ENCODE measurements at regions not wholly inside any gene's neighbourhood (a gene's known extent, or its start where the extent isn't known, plus 50 kb on each side); places are given as distances from the start of the nearest gene placed in this dataset.
A peak's percentile ranks its signal among the peaks of the same experiment; 100 is the strongest.
"Not testable (repeated sequence)": the region's sequence is repeated elsewhere in the genome, so short reads cannot be mapped to it uniquely, and the experiment has no call there.

DNA sequence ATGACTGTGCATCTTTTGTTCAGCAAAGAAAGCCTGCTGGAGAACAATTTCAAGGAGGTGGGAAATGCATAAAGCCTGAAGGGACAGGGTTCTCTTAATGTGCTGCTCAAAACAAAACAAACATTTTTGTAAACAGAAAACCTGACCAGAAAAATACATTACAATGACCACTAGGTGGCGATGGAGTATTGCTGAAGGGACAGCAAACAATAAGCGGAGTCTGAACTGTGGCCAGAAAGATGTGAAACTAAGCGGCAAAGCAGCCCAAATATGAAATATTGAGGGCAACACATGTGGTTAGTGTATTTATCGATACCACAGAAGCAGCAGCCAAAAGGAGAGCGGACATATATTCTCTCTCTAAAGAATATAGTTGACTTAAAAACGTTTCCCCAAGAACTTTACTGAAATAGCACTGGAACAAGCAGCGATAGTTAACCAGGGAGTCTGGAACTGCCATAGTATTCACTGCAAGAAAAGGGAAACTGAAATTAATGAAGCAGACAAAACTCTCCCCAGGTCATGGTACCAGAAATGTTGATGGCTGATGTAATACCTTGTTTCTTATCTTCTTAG lies 1814.2 kb upstream of the DEFB115 start:
- TF ChIP-seq, protein P1, sequence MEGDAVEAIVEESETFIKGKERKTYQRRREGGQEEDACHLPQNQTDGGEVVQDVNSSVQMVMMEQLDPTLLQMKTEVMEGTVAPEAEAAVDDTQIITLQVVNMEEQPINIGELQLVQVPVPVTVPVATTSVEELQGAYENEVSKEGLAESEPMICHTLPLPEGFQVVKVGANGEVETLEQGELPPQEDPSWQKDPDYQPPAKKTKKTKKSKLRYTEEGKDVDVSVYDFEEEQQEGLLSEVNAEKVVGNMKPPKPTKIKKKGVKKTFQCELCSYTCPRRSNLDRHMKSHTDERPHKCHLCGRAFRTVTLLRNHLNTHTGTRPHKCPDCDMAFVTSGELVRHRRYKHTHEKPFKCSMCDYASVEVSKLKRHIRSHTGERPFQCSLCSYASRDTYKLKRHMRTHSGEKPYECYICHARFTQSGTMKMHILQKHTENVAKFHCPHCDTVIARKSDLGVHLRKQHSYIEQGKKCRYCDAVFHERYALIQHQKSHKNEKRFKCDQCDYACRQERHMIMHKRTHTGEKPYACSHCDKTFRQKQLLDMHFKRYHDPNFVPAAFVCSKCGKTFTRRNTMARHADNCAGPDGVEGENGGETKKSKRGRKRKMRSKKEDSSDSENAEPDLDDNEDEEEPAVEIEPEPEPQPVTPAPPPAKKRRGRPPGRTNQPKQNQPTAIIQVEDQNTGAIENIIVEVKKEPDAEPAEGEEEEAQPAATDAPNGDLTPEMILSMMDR (IDR thresholded peaks at IDR 0.05 in 2 of 3, conservative IDR thresholded peaks at IDR 0.05 in 1 of 3; ENCODE audit: control insufficient read depth in 2 of 3, extremely low read depth in 1 of 3, insufficient read depth in 1 of 3, low read depth in 3 of 3, low read length in 3 of 3), result peak; percentile 30 to 51 (median 47); a peak in 5 of 6 replicates
- TF ChIP-seq JUND (IDR thresholded peaks at IDR 0.05; ENCODE audit: low read depth, low read length); MXI1 (IDR thresholded peaks at IDR 0.05; ENCODE audit: low read depth, low read length); MTA2 (IDR thresholded peaks at IDR 0.05; ENCODE audit: low read depth); TCF12 (IDR thresholded peaks at IDR 0.05; ENCODE audit: low read depth, low read length); HCFC1 (IDR thresholded peaks at IDR 0.05; ENCODE audit: low read length); NRF1 (conservative IDR thresholded peaks at IDR 0.05; ENCODE audit: low read depth, low read length); RUNX3 (IDR thresholded peaks at IDR 0.05; ENCODE audit: low read length); POLR2A (IDR thresholded peaks at IDR 0.05; ENCODE audit: low read depth, low read length): not testable (repeated sequence)
- TF ChIP-seq, protein P2, sequence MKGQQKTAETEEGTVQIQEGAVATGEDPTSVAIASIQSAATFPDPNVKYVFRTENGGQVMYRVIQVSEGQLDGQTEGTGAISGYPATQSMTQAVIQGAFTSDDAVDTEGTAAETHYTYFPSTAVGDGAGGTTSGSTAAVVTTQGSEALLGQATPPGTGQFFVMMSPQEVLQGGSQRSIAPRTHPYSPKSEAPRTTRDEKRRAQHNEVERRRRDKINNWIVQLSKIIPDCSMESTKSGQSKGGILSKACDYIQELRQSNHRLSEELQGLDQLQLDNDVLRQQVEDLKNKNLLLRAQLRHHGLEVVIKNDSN (IDR thresholded peaks at IDR 0.05; ENCODE audit: borderline replicate concordance, extremely low read length, insufficient read depth, low read depth, low read length), result not testable (repeated sequence)
- TF ChIP-seq, protein P3, sequence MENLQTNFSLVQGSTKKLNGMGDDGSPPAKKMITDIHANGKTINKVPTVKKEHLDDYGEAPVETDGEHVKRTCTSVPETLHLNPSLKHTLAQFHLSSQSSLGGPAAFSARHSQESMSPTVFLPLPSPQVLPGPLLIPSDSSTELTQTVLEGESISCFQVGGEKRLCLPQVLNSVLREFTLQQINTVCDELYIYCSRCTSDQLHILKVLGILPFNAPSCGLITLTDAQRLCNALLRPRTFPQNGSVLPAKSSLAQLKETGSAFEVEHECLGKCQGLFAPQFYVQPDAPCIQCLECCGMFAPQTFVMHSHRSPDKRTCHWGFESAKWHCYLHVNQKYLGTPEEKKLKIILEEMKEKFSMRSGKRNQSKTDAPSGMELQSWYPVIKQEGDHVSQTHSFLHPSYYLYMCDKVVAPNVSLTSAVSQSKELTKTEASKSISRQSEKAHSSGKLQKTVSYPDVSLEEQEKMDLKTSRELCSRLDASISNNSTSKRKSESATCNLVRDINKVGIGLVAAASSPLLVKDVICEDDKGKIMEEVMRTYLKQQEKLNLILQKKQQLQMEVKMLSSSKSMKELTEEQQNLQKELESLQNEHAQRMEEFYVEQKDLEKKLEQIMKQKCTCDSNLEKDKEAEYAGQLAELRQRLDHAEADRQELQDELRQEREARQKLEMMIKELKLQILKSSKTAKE (IDR thresholded peaks at IDR 0.05; ENCODE audit: low read depth, poor library complexity, severe bottlenecking), result not testable (repeated sequence)
- TF ChIP-seq, protein P4, sequence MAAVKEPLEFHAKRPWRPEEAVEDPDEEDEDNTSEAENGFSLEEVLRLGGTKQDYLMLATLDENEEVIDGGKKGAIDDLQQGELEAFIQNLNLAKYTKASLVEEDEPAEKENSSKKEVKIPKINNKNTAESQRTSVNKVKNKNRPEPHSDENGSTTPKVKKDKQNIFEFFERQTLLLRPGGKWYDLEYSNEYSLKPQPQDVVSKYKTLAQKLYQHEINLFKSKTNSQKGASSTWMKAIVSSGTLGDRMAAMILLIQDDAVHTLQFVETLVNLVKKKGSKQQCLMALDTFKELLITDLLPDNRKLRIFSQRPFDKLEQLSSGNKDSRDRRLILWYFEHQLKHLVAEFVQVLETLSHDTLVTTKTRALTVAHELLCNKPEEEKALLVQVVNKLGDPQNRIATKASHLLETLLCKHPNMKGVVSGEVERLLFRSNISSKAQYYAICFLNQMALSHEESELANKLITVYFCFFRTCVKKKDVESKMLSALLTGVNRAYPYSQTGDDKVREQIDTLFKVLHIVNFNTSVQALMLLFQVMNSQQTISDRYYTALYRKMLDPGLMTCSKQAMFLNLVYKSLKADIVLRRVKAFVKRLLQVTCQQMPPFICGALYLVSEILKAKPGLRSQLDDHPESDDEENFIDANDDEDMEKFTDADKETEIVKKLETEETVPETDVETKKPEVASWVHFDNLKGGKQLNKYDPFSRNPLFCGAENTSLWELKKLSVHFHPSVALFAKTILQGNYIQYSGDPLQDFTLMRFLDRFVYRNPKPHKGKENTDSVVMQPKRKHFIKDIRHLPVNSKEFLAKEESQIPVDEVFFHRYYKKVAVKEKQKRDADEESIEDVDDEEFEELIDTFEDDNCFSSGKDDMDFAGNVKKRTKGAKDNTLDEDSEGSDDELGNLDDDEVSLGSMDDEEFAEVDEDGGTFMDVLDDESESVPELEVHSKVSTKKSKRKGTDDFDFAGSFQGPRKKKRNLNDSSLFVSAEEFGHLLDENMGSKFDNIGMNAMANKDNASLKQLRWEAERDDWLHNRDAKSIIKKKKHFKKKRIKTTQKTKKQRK (IDR thresholded peaks at IDR 0.05; ENCODE audit: low read depth, low read length), result not testable (repeated sequence)
- TF ChIP-seq, protein P5, sequence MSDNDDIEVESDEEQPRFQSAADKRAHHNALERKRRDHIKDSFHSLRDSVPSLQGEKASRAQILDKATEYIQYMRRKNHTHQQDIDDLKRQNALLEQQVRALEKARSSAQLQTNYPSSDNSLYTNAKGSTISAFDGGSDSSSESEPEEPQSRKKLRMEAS (IDR thresholded peaks at IDR 0.05; ENCODE audit: low read depth, low read length), result not testable (repeated sequence)
- TF ChIP-seq POU2F2 (IDR thresholded peaks at IDR 0.05; ENCODE audit: borderline replicate concordance, low read depth, low read length), result 0 out of 3 replicates have a peak, but pooled peaks have one; percentile 0

Measured in GM12878 (cell line).